Skeletal muscle tissue (tissue), 3 donors: ENCODE measurements at regions not wholly inside any gene's neighbourhood (a gene's known extent, or its start where the extent isn't known, plus 50 kb on each side); places are given as distances from the start of the nearest gene placed in this dataset.

Experiments
- H3K27ac ChIP-seq: one replicate; pipeline ENCODE4 v1.7.0; 2013; ENCODE audit warnings: mild to moderate bottlenecking, low read depth, low read length, inconsistent platforms
- H3K27me3 ChIP-seq, 3 donors: one replicate each; pipeline ENCODE4 v1.7.0; 2013; ENCODE audit warnings: low read length in 3 of 3; ENCODE audit not compliant: control insufficient read depth in 3 of 3, insufficient read depth in 3 of 3
- H3K36me3 ChIP-seq, 3 donors: one replicate each; pipeline ENCODE4 v1.7.0; 2013; ENCODE audit warnings: low read length in 3 of 3; ENCODE audit not compliant: control insufficient read depth in 3 of 3, insufficient read depth in 3 of 3
- H3K4me1 ChIP-seq, 3 donors: one replicate each; pipeline ENCODE4 v1.7.0; 2013; ENCODE audit warnings: low read length in 3 of 3, mild to moderate bottlenecking in 3 of 3; ENCODE audit not compliant: control insufficient read depth in 3 of 3, insufficient read depth in 3 of 3
- H3K4me3 ChIP-seq, 3 donors: one replicate each; pipeline ENCODE4 v1.7.0; 2013; ENCODE audit warnings: low read length in 3 of 3
- H3K9ac ChIP-seq, 3 donors: one replicate each; pipeline ENCODE4 v1.7.0; 2013; ENCODE audit warnings: low read length in 3 of 3, mild to moderate bottlenecking in 3 of 3, moderate library complexity in 2 of 3, low read depth in 1 of 3
- H3K9me3 ChIP-seq, 3 donors: one replicate each; pipeline ENCODE4 v1.7.0; 2013; ENCODE audit warnings: low read length in 3 of 3; ENCODE audit not compliant: control insufficient read depth in 3 of 3
- donor health status: Osteomylitis.

DNA sequence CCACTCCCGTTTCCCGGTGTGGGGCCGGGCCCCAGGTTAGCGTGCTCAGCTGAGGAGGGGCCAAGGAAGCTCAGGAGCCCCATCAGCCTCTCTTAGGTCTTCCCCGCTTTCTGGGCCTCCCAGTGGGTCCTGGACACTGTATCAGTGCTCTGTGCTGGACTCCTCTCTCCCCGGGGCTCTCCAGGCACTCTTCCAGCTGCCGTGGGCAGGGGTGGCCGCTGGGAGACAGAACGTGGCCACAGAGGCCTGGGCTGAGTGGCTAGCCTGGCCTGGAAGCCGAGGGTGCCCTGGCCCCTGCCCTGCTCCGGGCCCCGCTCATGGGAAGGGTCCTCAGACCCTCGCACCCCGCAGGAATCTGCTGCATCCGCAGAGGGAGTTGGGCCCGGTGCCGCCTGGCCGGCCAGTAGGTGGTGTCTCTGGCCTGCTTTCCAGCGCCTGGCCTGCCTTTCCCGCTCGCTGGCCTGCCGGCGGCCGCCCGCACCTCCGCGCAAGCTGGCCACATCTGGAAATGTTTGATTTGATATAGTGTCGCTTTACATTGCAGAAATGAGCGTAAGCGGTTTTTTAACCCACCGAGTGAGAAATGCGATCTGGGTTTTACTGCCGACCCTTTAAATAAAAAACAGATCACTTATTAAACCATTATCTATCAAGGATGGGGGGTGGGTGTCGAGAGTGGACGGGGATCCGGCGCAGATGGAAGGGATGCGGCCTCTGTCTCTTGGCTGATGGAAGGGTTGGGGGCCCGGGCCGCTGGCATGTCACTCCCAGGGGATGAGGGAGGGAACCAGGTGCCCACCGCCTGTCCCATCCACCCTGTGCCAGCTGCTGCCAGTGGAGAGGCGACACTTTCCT, 74.4 kb upstream of the TTC34 start:
- Histone ChIP-seq H3K36me3 (no peaks in the 10 kb centered on the region), H3K9me3 (peaks cover 0 to 9% (median 6%) of the 10 kb centered on the region in 3 donors), H3K4me1 (peaks cover 0 to 9% (median 0%) of the 10 kb centered on the region in 3 donors), H3K4me3 (no peak overlapping the region), H3K27ac (no peak overlapping the region), H3K9ac (no peak overlapping the region), H3K27me3 (peaks cover 33 to 68% (median 68%) of the 10 kb centered on the region in 3 donors)

DNA sequence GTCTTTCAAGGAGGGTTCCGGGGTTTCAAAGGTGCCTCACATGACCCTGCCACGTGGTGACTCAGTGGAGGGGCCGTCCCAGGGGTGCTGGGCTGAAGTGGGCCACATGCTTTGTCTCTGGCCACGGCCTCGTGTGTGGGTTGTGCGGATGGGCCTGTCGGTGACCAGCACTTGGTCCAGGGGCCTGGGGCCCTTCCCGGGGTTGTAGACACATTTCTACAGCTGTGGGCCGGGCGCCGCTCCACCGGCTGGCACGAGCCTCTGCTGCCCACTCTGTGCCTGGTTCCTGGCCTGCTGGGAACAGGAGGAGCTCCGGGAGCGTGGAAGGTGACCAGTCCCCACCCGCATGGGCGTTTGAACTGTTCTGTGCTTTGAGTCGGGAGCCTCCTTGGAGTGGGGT, 75.4 kb upstream of the TTC34 start:
- H3K27ac ChIP-seq: no peak overlapping the region
- no peaks in the 10 kb centered on the region for H3K36me3 ChIP-seq
- H3K4me1 ChIP-seq: peaks cover 0 to 9% (median 0%) of the 10 kb centered on the region in 3 donors
- H3K9ac ChIP-seq: no peak overlapping the region
- peaks cover 0 to 3% (median 0%) of the 10 kb centered on the region in 3 donors for H3K9me3 ChIP-seq
- H3K4me3 ChIP-seq: no peak overlapping the region
- peaks cover 36 to 71% (median 70%) of the 10 kb centered on the region in 3 donors for H3K27me3 ChIP-seq

DNA sequence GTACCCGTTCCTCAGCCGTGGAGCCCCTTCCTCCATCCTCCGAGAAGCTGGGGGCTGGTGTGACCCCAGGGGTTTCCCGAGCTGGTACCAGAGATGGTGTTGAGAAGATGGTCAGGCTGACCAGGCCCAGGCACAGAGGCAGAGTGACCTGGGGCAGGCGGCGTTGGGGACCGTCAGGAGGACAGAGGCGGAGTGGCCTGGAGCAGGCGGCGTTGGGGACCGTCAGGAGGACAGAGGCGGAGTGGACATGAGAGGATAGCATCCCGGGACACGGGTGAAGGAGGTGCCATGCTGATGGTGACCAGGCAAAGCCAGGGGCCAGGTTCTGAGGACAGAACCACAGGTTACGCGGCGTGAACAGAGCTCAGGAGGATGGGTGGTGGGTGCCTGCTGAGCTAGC, 75.9 kb upstream of the TTC34 start:
- Histone ChIP-seq H3K27me3 (peaks cover 36 to 73% (median 72%) of the 10 kb centered on the region in 3 donors), H3K36me3 (no peaks in the 10 kb centered on the region), H3K9ac (no peak overlapping the region), H3K4me1 (peaks cover 0 to 9% (median 0%) of the 10 kb centered on the region in 3 donors), H3K4me3 (no peak overlapping the region), H3K9me3 (no peaks in the 10 kb centered on the region), H3K27ac (no peak overlapping the region)

- H3K27me3 ChIP-seq: peaks cover 36 to 72% (median 69%) of the 10 kb centered on the region in 3 donors
These were observed 77.1 kb upstream of the TTC34 start for GRCh38 chr1:2878591-2878990.

GRCh38 chr1:2879026-2879425, 77.5 kb upstream of the TTC34 start:
- Histone ChIP-seq H3K4me1 (peaks cover 0 to 9% (median 0%) of the 10 kb centered on the region in 3 donors), H3K27ac (no peak overlapping the region), H3K27me3 (peaks cover 31 to 71% (median 69%) of the 10 kb centered on the region in 3 donors)

More at GRCh38 chr1:2878591-2878990, 77.1 kb upstream of the TTC34 start:
- no peaks in the 10 kb centered on the region for H3K36me3 ChIP-seq
- no peak overlapping the region for H3K27ac ChIP-seq
- H3K9ac ChIP-seq: no peak overlapping the region
- H3K9me3 ChIP-seq: no peaks in the 10 kb centered on the region
- H3K4me1 ChIP-seq: peaks cover 0 to 9% (median 0%) of the 10 kb centered on the region in 3 donors
- no peak overlapping the region for H3K4me3 ChIP-seq

GRCh38 chr1:2879591-2879990, 78.1 kb upstream of the TTC34 start:
- H3K4me1 ChIP-seq: peaks cover 0 to 9% (median 0%) of the 10 kb centered on the region in 3 donors
- H3K9ac ChIP-seq: no peak overlapping the region
- H3K27me3 ChIP-seq: peaks cover 26 to 69% (median 65%) of the 10 kb centered on the region in 3 donors

More at GRCh38 chr1:2879026-2879425, 77.5 kb upstream of the TTC34 start:
- no peak overlapping the region for H3K4me3 ChIP-seq
- no peaks in the 10 kb centered on the region for H3K9me3 ChIP-seq
- H3K36me3 ChIP-seq: no peaks in the 10 kb centered on the region
- no peak overlapping the region for H3K9ac ChIP-seq

GRCh38 chr1:2880086-2880485, 78.6 kb upstream of the TTC34 start:
- H3K9ac ChIP-seq: no peak overlapping the region
- no peaks in the 10 kb centered on the region for H3K9me3 ChIP-seq
- H3K27me3 ChIP-seq: peaks cover 21 to 70% (median 63%) of the 10 kb centered on the region in 3 donors
- H3K27ac ChIP-seq: no peak overlapping the region
- H3K4me1 ChIP-seq: peaks cover 0 to 5% (median 0%) of the 10 kb centered on the region in 3 donors
- H3K36me3 ChIP-seq: no peaks in the 10 kb centered on the region
- H3K4me3 ChIP-seq: no peak overlapping the region

More at GRCh38 chr1:2879591-2879990, 78.1 kb upstream of the TTC34 start:
- H3K27ac ChIP-seq: no peak overlapping the region
- H3K4me3 ChIP-seq: no peak overlapping the region
- no peaks in the 10 kb centered on the region for H3K9me3 ChIP-seq
- H3K36me3 ChIP-seq: no peaks in the 10 kb centered on the region

DNA sequence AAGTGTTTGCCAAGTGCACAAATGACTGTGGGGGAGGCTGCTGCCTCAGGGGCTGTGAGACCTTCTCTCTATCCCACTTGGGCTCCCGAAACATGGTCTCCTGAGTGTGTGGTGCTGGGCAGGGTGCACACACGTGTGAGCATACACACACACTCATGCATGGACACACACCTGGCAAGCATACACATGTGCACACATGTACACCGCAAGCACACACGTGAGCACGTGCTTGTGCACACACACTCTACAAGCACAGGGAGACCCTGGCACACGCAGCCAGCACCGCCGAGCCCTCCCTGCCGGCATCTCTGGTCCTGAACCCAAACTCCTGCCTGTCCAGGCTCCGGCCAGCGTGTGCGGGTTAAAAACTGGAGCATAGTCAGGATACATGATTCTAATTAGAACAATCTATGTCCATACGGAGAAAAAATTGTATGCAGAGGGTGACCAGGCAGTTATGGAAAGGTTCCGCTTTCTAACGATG, 79.4 kb upstream of the TTC34 start:
- no peaks in the 10 kb centered on the region for H3K9me3 ChIP-seq
- no peaks in the 10 kb centered on the region for H3K4me1 ChIP-seq
- no peak overlapping the region for H3K9ac ChIP-seq
- H3K27ac ChIP-seq: no peak overlapping the region
- no peaks in the 10 kb centered on the region for H3K36me3 ChIP-seq
- peaks cover 19 to 69% (median 56%) of the 10 kb centered on the region in 3 donors for H3K27me3 ChIP-seq
- no peak overlapping the region for H3K4me3 ChIP-seq

DNA sequence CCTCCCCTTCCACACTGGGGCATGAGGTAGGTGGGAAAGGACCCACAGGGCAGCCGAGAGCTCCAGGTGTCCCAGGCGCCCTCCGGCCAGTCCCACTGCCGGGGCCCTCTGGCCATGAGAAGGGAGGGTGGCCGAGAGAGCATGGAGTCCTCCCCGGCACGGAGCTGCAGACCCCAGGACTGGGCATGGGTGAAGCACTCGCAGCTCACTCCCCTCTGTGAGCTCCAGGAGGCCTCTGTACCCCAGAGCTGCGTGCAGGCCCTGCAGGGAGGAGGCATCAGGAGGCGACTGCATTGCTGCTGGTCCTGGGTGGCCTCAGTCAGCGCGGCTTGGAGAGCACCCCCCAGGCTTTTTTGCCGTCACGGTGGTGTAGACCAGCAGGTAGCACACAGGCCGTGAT, 80.1 kb upstream of the TTC34 start:
- Histone ChIP-seq H3K9me3 (no peaks in the 10 kb centered on the region), H3K27me3 (peaks cover 14 to 63% (median 52%) of the 10 kb centered on the region in 3 donors), H3K9ac (no peak overlapping the region), H3K4me3 (no peak overlapping the region), H3K4me1 (no peaks in the 10 kb centered on the region), H3K36me3 (no peaks in the 10 kb centered on the region), H3K27ac (no peak overlapping the region)
